Keratinocyte (primary cell): ENCODE measurements at regions not wholly inside any gene's neighbourhood (a gene's known extent, or its start where the extent isn't known, plus 50 kb on each side); places are given as distances from the start of the nearest gene placed in this dataset.

Experiments
- DNase-seq: peaks from one replicate; pipeline ENCODE4 v3.0.0-alpha.2; 2011; ENCODE audit warnings: low read depth, missing footprints, low spot score
- FAIRE-seq: peaks from 2 replicates; lab custom pipeline; 2011; peaks lifted over from hg19 to GRCh38; lab: Jason Lieb, UNC
- H2AFZ ChIP-seq: 2 replicates; pipeline ENCODE4 v1.6.0; 2012; ENCODE audit warnings: low read length, control low read depth, inconsistent platforms; ENCODE audit not compliant: control insufficient read depth
- H3K27ac ChIP-seq: 2 replicates; pipeline ENCODE4 v1.5.1; 2011; ENCODE audit warnings: low read length; ENCODE audit not compliant: control insufficient read depth, insufficient read depth
- H3K27me3 ChIP-seq: 3 replicates; pipeline ENCODE4 v1.6.0; 2011; ENCODE audit warnings: low read length; ENCODE audit not compliant: control insufficient read depth, insufficient read depth; ENCODE audit errors: extremely low read depth
- H3K36me3 ChIP-seq, 2 experiments: 2 replicates in 1 of 2; 3 replicates in 1 of 2; pipeline ENCODE4 v1.5.1; 2011; ENCODE audit warnings: low read length in 2 of 2, mild to moderate bottlenecking in 1 of 2; ENCODE audit not compliant: control insufficient read depth in 2 of 2, insufficient read depth in 2 of 2; ENCODE audit errors: extremely low read depth in 1 of 2
- H3K4me1 ChIP-seq: 3 replicates; pipeline ENCODE4 v1.5.1; 2011; ENCODE audit warnings: low read length; ENCODE audit not compliant: control insufficient read depth, insufficient read depth; ENCODE audit errors: extremely low read depth
- H3K4me2 ChIP-seq: 3 replicates; pipeline ENCODE4 v1.6.0; 2011; ENCODE audit warnings: low read depth, low read length; ENCODE audit not compliant: control insufficient read depth, insufficient read depth; ENCODE audit errors: extremely low read depth
- H3K4me3 ChIP-seq, 3 experiments: fragments of 200-600 bp in 1 of 3; sonication (generic) in 1 of 3; 2 replicates in 2 of 3; 3 replicates in 1 of 3; pipeline ENCODE4 v1.5.1; 2011 to 2016; ENCODE audit warnings: low read length in 3 of 3, mild to moderate bottlenecking in 3 of 3, control low read depth in 2 of 3, inconsistent platforms in 1 of 3, low read depth in 1 of 3, mixed read lengths in 1 of 3, mixed run types in 1 of 3, moderate library complexity in 1 of 3; ENCODE audit not compliant: control insufficient read depth in 2 of 3, insufficient read depth in 2 of 3; ENCODE audit errors: extremely low read depth in 1 of 3
- H3K79me2 ChIP-seq: 2 replicates; pipeline ENCODE4 v1.6.0; 2012; ENCODE audit warnings: low read length; ENCODE audit not compliant: control insufficient read depth, insufficient read depth
- H3K9ac ChIP-seq: 3 replicates; pipeline ENCODE4 v1.6.0; 2011; ENCODE audit warnings: low read length; ENCODE audit not compliant: control insufficient read depth, insufficient read depth; ENCODE audit errors: extremely low read depth
- H3K9me1 ChIP-seq: 3 replicates; pipeline ENCODE4 v1.6.0; 2011; ENCODE audit warnings: low read length; ENCODE audit not compliant: control insufficient read depth, insufficient read depth; ENCODE audit errors: extremely low read depth
- H3K9me3 ChIP-seq: 2 replicates; pipeline ENCODE4 v1.5.1; 2012; ENCODE audit warnings: low read depth, low read length; ENCODE audit not compliant: control insufficient read depth
- H4K20me1 ChIP-seq: 3 replicates; pipeline ENCODE4 v1.6.0; 2011; ENCODE audit warnings: low read length; ENCODE audit not compliant: control insufficient read depth, insufficient read depth; ENCODE audit errors: extremely low read depth
- CTCF ChIP-seq, 3 experiments: IDR thresholded peaks in 1 of 3; conservative IDR thresholded peaks in 1 of 3; optimal IDR thresholded peaks in 1 of 3; 2 replicates in 2 of 3; 3 replicates in 1 of 3; pipeline versions ENCODE3 to v1.5.1; 2011; ENCODE audit warnings: low read length in 3 of 3, mild to moderate bottlenecking in 3 of 3, moderate library complexity in 2 of 3, control low read depth in 1 of 3, inconsistent platforms in 1 of 3; ENCODE audit not compliant: insufficient read depth in 2 of 3; ENCODE audit errors: extremely low read depth in 1 of 3
- EZH2 ChIP-seq: IDR thresholded peaks from one replicate; pipeline ENCODE4 v1.6.1; 2012; ENCODE audit warnings: inconsistent platforms, mild to moderate bottlenecking, low read length, moderate library complexity
- dilution Hi-C: fragments of 300-500 bp; cut with MboI; formaldehyde crosslinking; loops from one replicate; pipeline ENCODE4 v1.7.0; 2020; ENCODE audit warnings: low sequenced_read_pairs; ENCODE audit not compliant: extremely low pct_ligation_motif_present

- no peaks in the 10 kb centered on the region for H4K20me1 ChIP-seq
Observed at GRCh38 chr2:419687-420317, 131.9 kb upstream of the ALKAL2 start.

GRCh38 chr2:417662-418061 is 129.8 kb upstream of the ALKAL2 start:
- no peak overlapping the region for H3K4me2 ChIP-seq
- no peaks in the 10 kb centered on the region for H3K4me1 ChIP-seq
- no peak overlapping the region for H3K9ac ChIP-seq
- TF ChIP-seq CTCF (optimal IDR thresholded peaks at IDR 0.05 in 1 of 3, IDR thresholded peaks at IDR 0.05 in 1 of 3, conservative IDR thresholded peaks at IDR 0.05 in 1 of 3; ENCODE audit: extremely low read depth in 1 of 3, insufficient read depth in 2 of 3, low read length in 3 of 3) (no peak), EZH2 (no peak)
- H4K20me1 ChIP-seq, result no peaks in the 10 kb centered on the region
- dilution Hi-C loops, result no loop called here
- no peaks in the 10 kb centered on the region for H3K27me3 ChIP-seq
- FAIRE-seq (no peak), DNase-seq (no peak)
- H3K79me2 ChIP-seq, result no peaks in the 10 kb centered on the region
- H3K27ac ChIP-seq, result no peak overlapping the region
- H3K9me3 ChIP-seq, result no peaks in the 10 kb centered on the region
- no peak overlapping the region for H2AFZ ChIP-seq
- no peaks in the 10 kb centered on the region for H3K9me1 ChIP-seq
- H3K4me3 ChIP-seq, result no peak overlapping the region
- H3K36me3 ChIP-seq, result no peaks in the 10 kb centered on the region

More at GRCh38 chr2:419687-420317, 131.9 kb upstream of the ALKAL2 start:
- dilution Hi-C loops, result no loop called here
- TF ChIP-seq CTCF (optimal IDR thresholded peaks at IDR 0.05 in 1 of 3, IDR thresholded peaks at IDR 0.05 in 1 of 3, conservative IDR thresholded peaks at IDR 0.05 in 1 of 3; ENCODE audit: extremely low read depth in 1 of 3, insufficient read depth in 2 of 3, low read length in 3 of 3) (no peak), EZH2 (no peak)
- Histone ChIP-seq H3K9ac (no peak overlapping the region), H3K27ac (no peak overlapping the region), H3K4me2 (no peak overlapping the region), H3K4me1 (no peaks in the 10 kb centered on the region), H3K36me3 (no peaks in the 10 kb centered on the region), H3K9me3 (no peaks in the 10 kb centered on the region), H2AFZ (no peak overlapping the region), H3K9me1 (no peaks in the 10 kb centered on the region), H3K79me2 (no peaks in the 10 kb centered on the region), H3K4me3 (no peak overlapping the region), H3K27me3 (no peaks in the 10 kb centered on the region)
- DNase-seq, result no peak
- FAIRE-seq, result no peak
